GM19023 (cell line): ENCODE measurements at regions not wholly inside any gene's neighbourhood (a gene's known extent, or its start where the extent isn't known, plus 50 kb on each side); places are given as distances from the start of the nearest gene placed in this dataset.

Experiments
- ATAC-seq: cut with Tn5 transposase; IDR thresholded peaks from one replicate; pipeline ENCODE4 v1.9.1; 2021; ENCODE audit warnings: mild to moderate bottlenecking, moderate library complexity; ENCODE audit not compliant: unreplicated experiment

GRCh38 chr2:41958775-41959174, 89.0 kb upstream of the PKDCC start:
- ATAC-seq = no peak

- no peak for ATAC-seq
Measured at GRCh38 chr2:41959760-41960159, 88.1 kb upstream of the PKDCC start.

DNA sequence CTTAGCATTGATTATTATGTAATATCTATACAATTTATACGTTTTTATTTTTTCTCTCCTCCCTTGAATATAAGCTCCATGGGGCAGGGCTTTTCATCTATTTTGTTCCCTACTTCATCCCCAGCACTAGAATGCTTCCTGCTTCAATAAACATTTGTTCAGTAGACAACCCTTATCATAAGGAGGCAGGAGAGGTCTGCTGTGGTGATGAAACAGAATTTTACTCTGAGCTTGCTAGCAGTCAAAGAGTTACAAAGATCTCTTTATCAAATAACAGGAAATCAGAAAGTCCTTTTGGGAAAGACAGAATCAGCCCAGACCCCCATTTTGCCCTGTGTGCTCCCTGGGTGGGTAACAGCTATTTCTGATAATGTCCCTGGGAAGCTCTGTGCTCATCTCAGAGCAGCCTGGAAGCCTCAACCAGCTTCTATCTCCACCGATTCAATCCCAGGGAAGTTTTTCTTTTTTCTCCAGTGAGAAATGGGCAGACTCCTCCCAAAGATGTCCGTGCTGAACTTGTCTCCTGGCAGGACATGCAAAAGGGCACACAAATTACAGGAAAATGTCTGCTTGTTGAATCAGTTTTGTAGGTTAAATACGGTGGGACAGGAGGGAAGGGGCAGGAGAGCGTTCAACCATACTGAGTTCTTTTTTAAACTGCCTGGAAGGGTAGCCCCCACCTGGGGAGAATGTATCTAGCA, 84.7 kb upstream of the PKDCC start:
- ATAC-seq = no peak

- ATAC-seq = no peak
Measured at GRCh38 chr2:41963661-41964525, 83.9 kb upstream of the PKDCC start.

GRCh38 chr2:41965173-41965908, 82.5 kb upstream of the PKDCC start:
- no peak for ATAC-seq

- no peak for ATAC-seq
Measured at GRCh38 chr2:41965909-41966295, 81.9 kb upstream of the PKDCC start.

GRCh38 chr2:41966431-41966893, 81.4 kb upstream of the PKDCC start:
- no peak for ATAC-seq

GRCh38 chr2:41966920-41967319, 80.9 kb upstream of the PKDCC start:
- no peak for ATAC-seq

- ATAC-seq = no peak
Measured at GRCh38 chr2:41967476-41968181, 80.2 kb upstream of the PKDCC start.

DNA sequence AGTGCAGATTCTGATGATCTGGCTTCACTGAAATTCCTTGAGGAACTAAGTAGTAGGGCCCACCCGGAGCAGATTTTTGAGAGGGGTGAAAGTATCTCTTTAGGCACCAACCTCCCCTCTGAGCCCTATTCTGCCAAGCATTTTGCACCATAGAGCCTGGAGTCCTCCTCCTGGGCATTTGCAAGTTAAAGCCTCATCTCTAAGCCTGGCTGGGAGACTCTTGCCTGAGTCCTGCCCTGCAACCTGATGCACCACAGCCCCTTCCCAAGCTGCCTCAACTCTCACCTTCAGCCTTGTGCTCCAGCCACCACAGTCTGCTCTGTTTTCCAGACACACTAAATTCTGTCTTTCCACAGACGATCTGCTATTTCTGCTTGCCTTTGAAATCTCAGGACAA, 79.6 kb upstream of the PKDCC start:
- ATAC-seq = no peak

DNA sequence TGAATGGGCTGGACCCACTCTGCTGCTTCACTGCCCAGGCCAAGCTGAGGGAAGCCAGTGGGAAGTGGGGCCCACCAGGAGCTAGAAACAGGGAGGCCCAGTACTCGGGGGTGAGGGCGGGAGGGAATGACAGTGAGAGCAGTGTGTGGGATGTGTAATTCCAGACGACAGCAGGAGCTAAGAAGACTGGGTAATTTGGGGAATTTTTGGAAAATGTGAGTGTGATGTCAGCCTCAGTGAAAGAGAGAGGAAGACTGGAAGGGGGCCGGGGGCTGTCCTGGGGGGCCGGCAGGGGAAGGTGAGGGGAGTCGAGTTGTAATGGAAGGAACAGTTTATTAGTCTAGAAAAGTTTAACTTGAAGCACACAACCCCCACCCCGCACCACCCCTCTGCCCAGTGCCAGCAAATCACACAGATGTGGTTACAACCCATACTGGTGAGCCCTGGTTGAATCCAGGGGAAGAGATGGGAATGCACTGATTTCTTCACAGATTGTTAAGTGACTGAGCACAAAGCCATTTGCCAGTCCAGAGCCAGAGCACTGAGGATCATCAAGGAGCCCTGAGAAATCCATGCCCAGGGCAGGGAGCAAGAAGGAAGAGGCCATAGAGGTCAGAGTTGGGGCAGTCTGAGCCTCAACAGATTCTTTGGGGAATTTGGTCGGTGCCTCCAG, 76.7 kb upstream of the PKDCC start:
- ATAC-seq = no peak

DNA sequence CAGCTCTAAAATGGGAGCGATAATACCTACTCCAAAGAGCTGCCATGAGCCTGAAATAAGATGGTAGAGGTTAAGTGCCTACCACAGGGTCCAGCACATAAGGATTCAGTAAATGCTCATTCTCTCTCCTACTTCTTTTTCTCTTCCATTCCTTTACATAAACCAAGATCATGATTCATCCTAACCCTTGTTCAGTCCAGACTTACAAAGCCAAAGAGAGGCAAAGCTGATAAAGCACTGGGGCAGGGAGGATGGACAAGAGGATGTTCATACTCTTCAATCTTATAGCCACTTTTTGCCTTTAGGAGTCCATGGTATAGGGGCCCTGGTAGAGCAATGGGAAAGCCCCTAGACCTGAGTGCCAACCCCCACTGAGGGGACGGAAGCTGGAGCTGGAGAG, 75.6 kb upstream of the PKDCC start:
- ATAC-seq = no peak

DNA sequence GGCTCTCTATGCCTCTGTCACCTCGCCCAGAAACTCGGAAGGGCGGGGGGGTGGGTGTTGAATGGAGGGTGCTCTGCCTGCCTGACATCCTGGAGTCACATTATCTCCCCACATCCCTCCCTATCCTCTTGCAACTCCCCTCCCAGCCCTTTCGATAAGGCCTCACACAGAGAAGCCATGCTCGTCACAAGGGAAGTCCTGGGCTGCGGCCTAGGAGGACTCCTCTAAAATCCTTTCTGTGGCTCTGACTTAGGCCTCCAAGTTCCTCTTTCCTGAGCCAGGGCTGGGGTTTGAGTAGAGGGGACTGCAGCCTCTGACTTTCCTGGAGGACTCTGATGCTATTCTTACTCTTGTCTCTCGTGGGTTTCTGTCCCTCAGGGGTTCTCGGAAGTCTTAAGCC, 75.0 kb upstream of the PKDCC start:
- ATAC-seq = no peak

DNA sequence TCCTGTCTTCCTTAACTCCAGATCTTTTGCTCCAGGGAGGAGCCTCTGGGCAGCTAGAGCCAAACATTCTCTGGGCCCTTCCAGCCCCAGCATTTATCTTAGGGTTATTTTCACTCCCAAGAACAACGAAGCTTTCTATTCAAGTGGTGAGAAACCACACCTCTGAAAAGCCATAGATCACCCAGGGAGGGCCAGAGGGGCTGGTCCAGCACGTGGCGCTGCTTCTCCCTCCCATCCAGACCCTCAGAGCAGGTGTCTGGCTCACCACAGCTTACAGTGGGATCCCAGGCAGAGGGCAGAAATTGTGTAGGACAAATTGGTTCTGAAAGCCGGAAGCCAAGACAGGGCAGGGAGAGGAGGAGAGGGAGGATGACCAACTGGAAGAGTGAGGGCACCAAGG, 74.0 kb upstream of the PKDCC start:
- no peak for ATAC-seq

- no peak for ATAC-seq
Measured at GRCh38 chr2:41981417-41981816, 66.4 kb upstream of the PKDCC start.

DNA sequence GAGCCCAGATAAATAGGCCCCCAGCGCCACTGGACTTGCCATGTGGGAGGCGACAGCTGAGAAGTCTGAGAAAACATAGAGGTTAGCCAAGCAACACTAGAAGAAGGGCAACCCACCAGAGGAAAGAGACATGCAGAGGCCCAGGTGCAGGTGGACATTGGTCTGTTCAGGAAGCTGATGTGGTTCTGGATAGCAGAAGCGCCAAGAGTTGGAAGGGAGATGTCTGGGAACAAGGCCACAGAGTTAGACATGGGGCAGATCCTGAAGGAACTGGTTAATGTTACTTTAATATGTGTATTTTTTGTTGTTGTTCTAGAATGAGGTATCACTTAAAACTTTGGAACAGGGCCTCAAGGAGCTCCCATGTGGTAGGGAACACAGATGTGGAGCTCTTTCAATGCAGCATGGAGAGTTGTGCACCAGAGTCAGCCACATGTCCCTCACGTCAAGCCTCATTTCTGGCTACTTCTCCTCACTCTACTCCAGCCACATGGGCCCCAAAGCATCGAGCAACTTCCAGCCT, 62.2 kb upstream of the PKDCC start:
- ATAC-seq = no peak

DNA sequence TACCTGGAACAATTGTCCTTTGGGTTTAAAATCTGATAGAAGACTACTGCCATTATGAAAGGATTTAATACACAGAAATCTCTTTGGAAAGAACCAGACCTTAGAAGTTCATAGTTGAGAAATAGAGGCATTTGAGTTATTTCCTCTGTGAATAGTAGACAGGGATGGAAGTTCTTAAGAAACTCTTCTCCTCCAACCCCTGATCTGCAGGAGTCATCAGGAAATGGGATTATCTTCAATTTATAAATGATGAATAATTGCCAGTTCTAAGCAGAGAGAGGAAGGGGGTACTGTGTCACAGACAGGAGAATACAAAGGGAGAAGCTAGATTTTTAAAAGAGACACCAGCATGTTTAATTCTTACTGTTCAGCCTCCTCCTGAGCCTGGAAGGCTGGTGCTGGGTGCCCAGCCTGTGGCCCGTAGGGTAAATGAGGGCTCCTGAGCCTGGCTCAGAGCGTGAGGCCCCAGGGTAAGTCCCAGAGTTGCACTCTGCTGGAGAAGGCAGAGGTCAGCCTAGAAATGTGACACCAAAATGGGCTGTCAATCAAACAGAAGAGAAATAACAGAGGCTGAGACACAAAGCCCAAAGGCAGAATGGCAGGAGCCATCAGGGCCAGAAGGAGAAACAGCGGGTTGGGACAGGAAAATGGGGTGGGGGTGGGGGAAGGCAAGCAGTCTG, 58.2 kb upstream of the PKDCC start:
- no peak for ATAC-seq

- ATAC-seq = no peak
Measured at GRCh38 chr2:41990245-41990644, 57.6 kb upstream of the PKDCC start.

GRCh38 chr2:41990688-41991087, 57.1 kb upstream of the PKDCC start:
- no peak for ATAC-seq
